CD4-positive, alpha-beta T cell treated with Interleukin-21 for 1 hour (primary cell): ENCODE measurements at regions not wholly inside any gene's neighbourhood (a gene's known extent, or its start where the extent isn't known, plus 50 kb on each side); places are given as distances from the start of the nearest gene placed in this dataset.
"Not testable (repeated sequence)": the region's sequence is repeated elsewhere in the genome, so short reads cannot be mapped to it uniquely, and the experiment has no call there.

Experiments
- DNase-seq: peaks from one replicate; pipeline ENCODE4 v3.0.0-alpha.2; 2020

GRCh38 chr3:110253794-110254193 lies 817.8 kb upstream of the NECTIN3 start:
- DNase-seq: no peak

GRCh38 chr3:110254591-110254990 lies 817.0 kb upstream of the NECTIN3 start:
- DNase-seq: no peak

GRCh38 chr3:110261141-110261540 lies 810.5 kb upstream of the NECTIN3 start:
- no peak for DNase-seq

- DNase-seq: no peak
Observed at GRCh38 chr3:110262896-110263295, 808.7 kb upstream of the NECTIN3 start.

- DNase-seq: no peak
Observed at GRCh38 chr3:110265302-110265701, 806.3 kb upstream of the NECTIN3 start.

GRCh38 chr3:110267304-110267845 lies 804.2 kb upstream of the NECTIN3 start:
- DNase-seq: no peak

GRCh38 chr3:110272525-110272924 lies 799.1 kb upstream of the NECTIN3 start:
- DNase-seq: no peak

- no peak for DNase-seq
Observed at GRCh38 chr3:110291886-110292501, 779.6 kb upstream of the NECTIN3 start.

- no peak for DNase-seq
Observed at GRCh38 chr3:110293660-110294059, 778.0 kb upstream of the NECTIN3 start.

GRCh38 chr3:110296885-110297284 lies 774.7 kb upstream of the NECTIN3 start:
- DNase-seq: no peak

- no peak for DNase-seq
Observed at GRCh38 chr3:110301781-110302180, 769.8 kb upstream of the NECTIN3 start.

GRCh38 chr3:110307065-110307809 lies 764.4 kb upstream of the NECTIN3 start:
- DNase-seq: no peak

GRCh38 chr3:110311541-110311940 lies 760.1 kb upstream of the NECTIN3 start:
- DNase-seq: no peak

- peak; percentile 72 for DNase-seq
Observed at GRCh38 chr3:110314512-110315114, 757.0 kb upstream of the NECTIN3 start.

- DNase-seq: no peak
Observed at GRCh38 chr3:110318108-110318507, 753.5 kb upstream of the NECTIN3 start.

GRCh38 chr3:110323349-110323748 lies 748.3 kb upstream of the NECTIN3 start:
- DNase-seq: no peak

GRCh38 chr3:110324171-110324705 lies 747.4 kb upstream of the NECTIN3 start:
- DNase-seq: no peak

GRCh38 chr3:110327870-110328269 lies 743.7 kb upstream of the NECTIN3 start:
- DNase-seq: no peak

GRCh38 chr3:110331562-110331961 lies 740.1 kb upstream of the NECTIN3 start:
- DNase-seq: not testable (repeated sequence)

GRCh38 chr3:110332629-110333028 lies 739.0 kb upstream of the NECTIN3 start:
- DNase-seq: no peak

GRCh38 chr3:110341047-110341446 lies 730.6 kb upstream of the NECTIN3 start:
- DNase-seq: no peak

- no peak for DNase-seq
Observed at GRCh38 chr3:110343376-110343775, 728.2 kb upstream of the NECTIN3 start.

- DNase-seq: no peak
Observed at GRCh38 chr3:110343945-110344344, 727.7 kb upstream of the NECTIN3 start.

- DNase-seq: no peak
Observed at GRCh38 chr3:110344487-110344886, 727.1 kb upstream of the NECTIN3 start.
